SHP77 treated with DMSO at 0.1 percent for 48 hours (cell line): ENCODE measurements at regions not wholly inside any gene's neighbourhood (a gene's known extent, or its start where the extent isn't known, plus 50 kb on each side); places are given as distances from the start of the nearest gene placed in this dataset.
"Not testable (repeated sequence)": the region's sequence is repeated elsewhere in the genome, so short reads cannot be mapped to it uniquely, and the experiment has no call there.

Experiments
- DNase-seq: peaks from one replicate; lab custom pipeline; 2025; lab: John Stamatoyannopoulos, UW

- DNase-seq: not testable (repeated sequence)
Measured at GRCh38 chr13:63829609-63830008, 2414.0 kb upstream of the PCDH20 start.

DNA sequence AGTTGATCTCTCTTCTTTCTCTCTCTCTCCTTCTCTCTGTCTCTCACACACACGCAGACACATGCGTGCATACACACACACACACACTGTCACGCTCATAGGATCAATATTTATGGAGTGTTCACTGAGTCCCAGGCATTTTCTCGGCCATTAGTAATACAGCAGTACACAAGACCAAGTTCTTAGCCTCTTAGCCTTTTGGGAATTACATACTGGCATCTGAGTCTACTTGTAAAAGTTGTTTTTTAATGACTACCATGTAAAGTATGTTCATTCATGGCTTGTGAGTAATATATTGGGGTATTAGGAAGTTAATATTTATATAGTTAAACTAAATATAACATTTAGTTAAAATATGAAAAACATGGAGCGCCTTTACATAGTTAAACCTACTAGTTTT, 2406.1 kb upstream of the PCDH20 start:
- DNase-seq: not testable (repeated sequence)

DNA sequence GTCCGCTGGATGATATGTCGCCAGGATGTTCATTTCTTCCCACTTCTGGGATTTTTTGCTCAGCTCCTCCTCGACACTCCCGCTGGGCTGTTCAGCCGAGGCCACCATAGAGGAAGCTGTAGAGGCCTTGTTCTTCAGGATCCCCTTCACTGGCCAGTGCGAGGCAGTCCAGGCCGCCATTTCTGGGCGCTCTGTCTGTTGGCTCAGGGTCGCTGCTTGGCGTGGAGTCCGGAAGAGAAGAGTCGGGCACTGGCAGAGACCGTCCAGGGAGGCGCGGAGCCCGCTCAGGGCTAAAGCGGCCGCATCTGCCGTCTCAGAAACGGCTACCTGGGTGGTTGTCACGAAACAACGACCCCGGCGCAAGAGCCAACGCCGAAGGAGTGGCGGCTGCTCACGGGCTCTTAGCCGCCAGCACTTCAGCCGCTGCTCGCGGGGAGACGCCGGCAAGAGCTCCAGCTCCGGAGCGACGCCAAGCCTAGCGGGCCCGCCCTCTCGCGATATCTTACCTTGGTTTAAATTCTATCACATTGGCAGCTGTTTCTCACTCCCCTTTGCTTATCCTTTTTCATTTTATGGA, 2395.9 kb upstream of the PCDH20 start:
- peak; percentile 60 for DNase-seq

DNA sequence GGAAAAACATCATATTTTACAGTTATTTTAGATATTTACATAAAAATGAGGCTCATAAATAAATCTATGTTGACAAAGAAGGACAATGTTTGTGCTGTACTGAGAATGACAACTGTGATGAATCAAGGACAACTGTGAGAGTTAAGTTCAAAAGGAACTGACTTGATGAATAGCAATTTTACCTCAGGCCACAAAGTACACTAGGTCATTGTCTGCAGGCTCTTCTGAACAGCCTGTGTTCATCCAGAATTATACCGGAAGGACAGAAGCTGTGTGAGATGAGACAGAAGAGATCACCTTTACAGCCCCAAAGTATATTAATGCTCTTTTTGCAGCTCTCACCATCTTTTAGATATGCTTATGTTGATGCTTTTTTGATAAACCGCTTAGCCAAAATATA, 2375.5 kb upstream of the PCDH20 start:
- DNase-seq: not testable (repeated sequence)

DNA sequence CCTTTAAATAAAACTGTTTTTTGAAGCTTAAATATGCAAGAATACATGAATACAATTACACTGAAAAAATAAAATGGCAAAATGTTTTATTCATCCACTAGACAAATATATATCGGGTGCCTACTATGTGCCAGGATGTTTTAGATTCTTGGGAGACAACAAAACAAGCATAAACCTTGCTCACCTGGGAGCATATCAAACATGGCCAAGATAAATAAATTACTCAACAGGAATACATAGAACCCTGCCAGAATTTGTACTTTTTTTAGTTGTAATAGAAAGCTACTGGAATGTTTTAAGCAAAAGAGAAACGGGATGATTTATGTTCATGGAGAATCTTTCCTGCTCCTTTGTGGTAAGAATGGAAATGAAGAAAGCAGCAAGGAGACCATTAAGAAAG, 2358.5 kb upstream of the PCDH20 start:
- no peak for DNase-seq

DNA sequence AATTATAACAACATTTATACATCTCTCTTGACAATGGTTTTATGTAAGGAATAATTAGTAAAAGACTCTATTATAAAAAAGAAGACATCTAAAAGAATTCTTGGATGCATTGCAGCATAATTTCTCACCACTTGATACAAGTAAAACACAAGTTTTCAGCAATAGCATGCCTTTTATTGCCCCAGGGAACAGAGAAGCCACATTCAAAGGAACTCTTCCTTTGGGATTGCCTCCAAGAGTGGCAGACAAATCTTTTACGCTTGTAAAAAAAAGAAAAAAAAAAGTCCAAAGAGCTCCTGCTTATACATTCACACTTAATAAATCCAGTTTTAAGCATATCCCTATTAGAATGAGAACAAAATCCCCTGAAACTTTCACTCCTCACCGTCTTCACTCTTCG, 2357.8 kb upstream of the PCDH20 start:
- DNase-seq: no peak

DNA sequence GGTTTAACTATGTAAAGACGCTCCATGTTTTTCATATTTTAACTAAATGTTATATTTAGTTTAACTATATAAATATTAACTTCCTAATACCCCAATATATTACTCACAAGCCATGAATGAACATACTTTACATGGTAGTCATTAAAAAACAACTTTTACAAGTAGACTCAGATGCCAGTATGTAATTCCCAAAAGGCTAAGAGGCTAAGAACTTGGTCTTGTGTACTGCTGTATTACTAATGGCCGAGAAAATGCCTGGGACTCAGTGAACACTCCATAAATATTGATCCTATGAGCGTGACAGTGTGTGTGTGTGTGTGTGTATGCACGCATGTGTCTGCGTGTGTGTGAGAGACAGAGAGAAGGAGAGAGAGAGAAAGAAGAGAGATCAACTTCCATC, 2342.0 kb upstream of the PCDH20 start:
- DNase-seq: not testable (repeated sequence)

DNA sequence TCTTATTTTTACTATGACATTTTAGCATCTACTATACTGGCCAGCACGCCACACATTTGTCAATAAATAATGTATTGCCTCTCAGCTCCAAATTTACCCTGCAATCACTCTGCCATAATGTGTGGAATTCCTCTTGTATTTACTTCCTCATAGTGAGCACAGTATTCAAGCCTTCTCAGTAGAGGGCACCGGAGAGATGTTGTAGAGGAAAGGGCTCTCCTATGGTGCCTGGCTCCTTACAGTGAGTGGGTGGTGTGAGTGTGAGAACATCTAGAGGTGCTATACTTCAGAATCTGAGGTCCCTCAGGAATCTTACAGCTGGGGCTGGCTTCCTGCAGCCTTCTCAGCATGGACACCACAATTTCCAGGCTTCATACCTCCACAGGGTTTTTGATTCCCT, 2334.2 kb upstream of the PCDH20 start:
- DNase-seq: not testable (repeated sequence)

- not testable (repeated sequence) for DNase-seq
Measured at GRCh38 chr13:63741814-63742101, 2326.1 kb upstream of the PCDH20 start.

GRCh38 chr13:63741029-63741813, 2325.6 kb upstream of the PCDH20 start:
- DNase-seq: no peak

DNA sequence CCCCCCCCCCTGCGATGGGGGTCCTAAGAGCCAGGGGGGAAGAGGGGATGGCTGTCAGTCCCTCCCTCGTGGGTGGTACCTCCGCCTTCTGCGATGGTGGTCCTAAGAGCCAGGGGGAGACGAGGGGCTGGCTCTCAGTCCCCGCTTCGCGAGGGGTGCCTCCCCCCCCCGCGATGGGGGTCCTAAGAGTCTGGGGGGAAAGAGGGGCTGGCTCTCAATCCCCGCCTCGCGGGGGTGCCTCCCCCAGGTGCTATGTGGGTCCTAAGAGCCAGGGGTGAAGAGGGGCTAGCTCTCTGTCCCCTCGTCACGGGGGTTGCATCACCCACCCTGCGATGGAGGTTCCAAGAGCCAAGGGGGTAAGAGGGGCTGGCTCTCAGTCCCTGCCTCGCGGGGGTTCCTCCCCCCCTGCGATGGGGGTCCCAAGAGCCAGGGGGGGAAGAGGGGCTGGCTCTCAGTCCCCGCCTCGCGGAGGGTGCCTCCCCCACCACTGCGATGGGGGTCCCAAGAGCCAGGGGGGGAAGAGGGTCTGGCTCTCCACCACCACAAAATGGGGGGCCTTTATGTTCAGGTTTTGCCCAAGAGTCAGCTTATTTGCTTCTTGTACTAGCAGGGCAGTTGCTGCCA, 2323.6 kb upstream of the PCDH20 start:
- not testable (repeated sequence) for DNase-seq

DNA sequence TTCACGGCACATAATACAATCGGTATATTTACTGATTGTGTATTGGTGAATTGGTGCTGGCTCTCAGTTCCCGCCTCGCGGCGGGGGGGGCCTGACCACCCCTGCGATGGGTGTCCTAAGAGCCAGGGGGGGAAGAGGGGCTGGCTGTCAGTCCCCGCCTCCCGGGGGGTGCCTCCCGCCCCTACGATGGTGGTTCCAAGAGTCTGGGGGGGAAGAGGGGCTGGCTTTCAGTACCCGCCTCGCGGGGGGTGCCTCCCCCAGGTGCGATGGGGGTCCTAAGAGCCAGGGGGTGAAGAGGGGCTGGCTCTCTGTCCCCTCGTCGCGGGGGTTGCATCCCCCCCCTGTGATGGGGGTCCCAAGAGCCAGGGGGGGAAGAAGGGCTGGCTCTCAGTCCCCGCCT, 2321.8 kb upstream of the PCDH20 start:
- no peak for DNase-seq

DNA sequence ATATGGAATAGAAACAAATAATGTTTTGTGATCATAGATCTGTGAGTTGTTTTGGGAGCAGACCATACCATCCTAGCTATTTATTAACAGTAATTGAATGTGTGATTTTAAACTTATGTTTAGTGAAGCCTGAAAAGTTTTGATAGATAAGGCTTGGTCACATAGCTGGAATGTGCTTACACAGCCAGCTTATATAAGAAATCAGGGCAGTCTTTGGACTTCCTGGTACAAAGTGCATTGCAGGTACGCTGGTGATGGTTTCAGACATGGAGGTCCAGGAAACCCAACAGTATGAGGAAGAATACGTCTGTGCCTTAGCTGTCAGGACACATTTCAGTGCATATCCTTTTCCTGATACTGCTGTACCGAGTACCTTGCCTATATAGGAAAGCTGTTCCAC, 2316.2 kb upstream of the PCDH20 start:
- no peak for DNase-seq

DNA sequence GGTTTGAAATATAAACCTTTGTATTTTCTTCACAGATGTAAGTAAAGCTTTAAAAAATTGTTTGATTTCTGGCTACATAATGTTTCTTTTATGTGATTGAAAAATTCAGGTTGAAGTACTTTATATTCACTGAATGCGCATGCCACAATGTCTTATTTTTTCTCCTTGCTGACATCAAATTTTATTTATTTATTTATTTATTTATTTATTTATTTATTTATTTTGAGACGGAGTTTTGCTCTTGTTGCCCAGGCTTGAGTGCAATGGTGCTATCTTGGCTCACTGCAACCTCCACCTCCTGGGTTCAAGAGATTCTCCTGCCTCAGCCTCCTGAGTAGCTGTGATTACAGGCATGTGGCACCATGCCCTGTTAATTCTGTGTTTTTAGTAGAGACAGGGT, 2296.5 kb upstream of the PCDH20 start:
- not testable (repeated sequence) for DNase-seq

GRCh38 chr13:63706751-63707150, 2291.1 kb upstream of the PCDH20 start:
- no peak for DNase-seq

- DNase-seq: no peak
Measured at GRCh38 chr13:63704521-63704920, 2288.9 kb upstream of the PCDH20 start.

DNA sequence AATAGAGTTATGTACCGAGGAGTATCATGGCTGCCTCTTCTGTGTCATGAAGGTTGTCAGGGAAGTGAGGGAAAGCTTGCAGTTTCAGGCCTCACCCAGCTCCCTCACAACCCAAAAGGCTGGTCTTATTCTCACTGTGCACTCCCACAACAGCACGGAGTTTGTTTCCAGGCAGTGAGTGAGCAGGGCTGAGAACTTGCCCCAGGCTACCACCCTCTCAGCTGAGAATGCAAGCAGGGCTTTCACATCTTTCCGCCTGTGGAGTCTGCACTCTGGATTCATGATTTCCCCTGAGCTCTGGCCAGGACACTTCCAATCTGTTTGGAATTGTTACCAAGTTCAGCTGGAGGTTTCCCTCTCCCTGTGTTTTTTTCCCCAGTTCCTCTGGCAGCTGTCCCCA, 2284.7 kb upstream of the PCDH20 start:
- no peak for DNase-seq

DNA sequence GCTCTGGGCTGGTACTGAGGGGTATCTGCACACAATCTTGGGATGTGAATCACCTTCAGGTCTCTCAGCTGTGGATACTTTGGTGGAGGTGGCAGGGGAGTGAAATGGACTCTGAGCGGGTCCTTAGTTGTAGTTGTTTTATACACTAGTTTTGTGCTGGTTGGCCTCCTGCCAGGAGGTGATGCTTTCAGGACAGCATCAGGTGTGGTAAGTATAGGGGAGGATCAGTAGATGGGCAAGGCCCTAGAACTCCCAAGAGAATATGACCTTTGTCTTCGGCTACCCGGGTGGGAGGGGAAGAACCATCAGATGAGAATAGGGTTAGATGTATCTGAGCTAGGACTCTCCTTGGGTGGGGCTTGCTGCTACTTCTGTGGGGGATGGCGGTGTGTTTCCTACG, 2284.3 kb upstream of the PCDH20 start:
- no peak for DNase-seq

- no peak for DNase-seq
Measured at GRCh38 chr13:63696055-63696454, 2280.4 kb upstream of the PCDH20 start.

- no peak for DNase-seq
Measured at GRCh38 chr13:63693696-63694095, 2278.0 kb upstream of the PCDH20 start.

DNA sequence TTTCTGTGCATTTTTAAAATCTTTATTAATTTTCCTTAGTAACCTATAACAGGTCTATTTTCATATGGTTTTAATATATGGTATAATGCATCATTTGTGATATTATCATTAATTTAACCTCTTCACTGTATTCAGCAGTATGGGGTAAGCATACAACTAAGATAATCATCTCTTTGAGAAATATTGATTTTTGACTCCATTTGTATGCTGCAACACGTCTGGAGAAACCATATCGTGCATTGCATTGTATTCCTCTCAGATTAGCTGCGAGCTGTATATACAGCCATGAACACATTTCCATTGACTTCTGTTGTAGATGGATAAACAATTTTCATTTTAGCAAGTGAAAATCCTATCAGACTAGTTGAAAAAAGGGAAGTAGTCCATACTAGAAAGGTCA, 2275.8 kb upstream of the PCDH20 start:
- DNase-seq: no peak

- DNase-seq: no peak
Measured at GRCh38 chr13:63690672-63691071, 2275.0 kb upstream of the PCDH20 start.

- no peak for DNase-seq
Measured at GRCh38 chr13:63684822-63685221, 2269.2 kb upstream of the PCDH20 start.

GRCh38 chr13:63680704-63681103, 2265.1 kb upstream of the PCDH20 start:
- DNase-seq: no peak
